HT-29 (cell line): ENCODE measurements at regions not wholly inside any gene's neighbourhood (a gene's known extent, or its start where the extent isn't known, plus 50 kb on each side); places are given as distances from the start of the nearest gene placed in this dataset.
"Not testable (repeated sequence)": the region's sequence is repeated elsewhere in the genome, so short reads cannot be mapped to it uniquely, and the experiment has no call there.

Source experiments
- DNase-seq: peaks from one replicate; pipeline ENCODE4 v3.0.0-alpha.2; 2015; ENCODE audit warnings: low spot score

- no peak for DNase-seq
Observed at GRCh38 chr9:88596376-88596775, 61.4 kb downstream of the NXNL2 start.

GRCh38 chr9:88604836-88605511 lies 70.0 kb downstream of the NXNL2 start:
- DNase-seq = no peak

DNA sequence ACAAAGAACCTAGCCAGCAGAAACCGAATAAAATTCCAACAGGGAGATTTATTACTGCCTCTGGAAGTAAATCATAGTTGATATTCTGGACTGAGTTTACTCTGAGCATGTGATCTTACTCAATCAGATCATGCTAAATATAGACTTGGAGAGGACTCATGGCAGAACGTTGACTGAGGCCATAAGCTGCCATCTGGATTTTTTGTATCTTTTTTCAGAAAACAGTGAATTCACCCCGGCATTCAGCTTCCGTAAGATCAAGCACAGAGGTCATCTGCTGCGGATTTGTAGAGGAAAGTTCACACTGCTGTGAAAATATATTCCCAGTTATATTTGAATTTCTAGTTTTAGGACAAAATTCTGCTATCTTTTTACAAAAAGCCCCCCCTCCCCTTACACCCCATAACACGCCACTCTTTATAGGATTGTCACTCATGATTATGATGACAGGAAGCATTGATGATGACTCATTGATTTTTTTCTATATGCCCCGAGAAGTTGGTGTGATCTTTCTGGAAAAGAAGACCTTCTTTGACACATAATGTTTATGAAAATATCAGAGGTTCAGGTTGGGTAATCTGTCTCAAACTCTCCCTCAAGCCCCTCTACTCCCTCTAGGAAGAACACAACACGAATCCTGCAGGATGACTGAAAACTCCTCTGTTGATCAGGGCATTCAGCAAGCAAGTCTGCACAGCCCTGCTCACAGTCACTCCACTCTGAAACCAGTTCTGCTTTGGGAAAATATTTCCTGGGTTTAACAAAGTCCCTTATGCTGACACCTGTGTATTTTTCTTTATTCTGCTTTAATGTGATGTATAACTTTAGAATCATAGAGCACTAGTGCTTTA lies 70.8 kb downstream of the NXNL2 start:
- no peak for DNase-seq

GRCh38 chr9:88614359-88614758 lies 79.4 kb downstream of the NXNL2 start:
- no peak for DNase-seq

GRCh38 chr9:88623698-88624097 lies 88.7 kb downstream of the NXNL2 start:
- no peak for DNase-seq

- no peak for DNase-seq
Observed at GRCh38 chr9:88628114-88628513, 93.1 kb downstream of the NXNL2 start.

DNA sequence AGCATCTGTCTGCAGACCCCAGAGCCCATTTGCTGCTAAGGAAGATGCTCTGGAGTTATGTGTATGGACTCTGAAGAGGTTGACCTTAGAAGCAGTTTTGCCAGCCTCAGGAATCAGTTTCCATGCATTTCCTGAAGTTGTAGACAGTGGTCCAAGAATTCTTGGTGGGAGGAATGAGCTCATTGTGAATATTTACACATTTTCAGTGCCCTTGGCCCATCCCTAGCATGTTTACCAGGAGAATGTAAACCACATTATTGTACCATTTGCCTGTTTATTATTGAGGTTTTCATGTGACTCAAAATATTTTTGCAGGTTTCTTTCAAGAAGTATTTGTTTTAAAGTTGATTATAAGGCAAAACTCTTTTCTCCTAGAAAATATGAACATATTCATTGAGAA lies 93.8 kb downstream of the NXNL2 start:
- DNase-seq = no peak

DNA sequence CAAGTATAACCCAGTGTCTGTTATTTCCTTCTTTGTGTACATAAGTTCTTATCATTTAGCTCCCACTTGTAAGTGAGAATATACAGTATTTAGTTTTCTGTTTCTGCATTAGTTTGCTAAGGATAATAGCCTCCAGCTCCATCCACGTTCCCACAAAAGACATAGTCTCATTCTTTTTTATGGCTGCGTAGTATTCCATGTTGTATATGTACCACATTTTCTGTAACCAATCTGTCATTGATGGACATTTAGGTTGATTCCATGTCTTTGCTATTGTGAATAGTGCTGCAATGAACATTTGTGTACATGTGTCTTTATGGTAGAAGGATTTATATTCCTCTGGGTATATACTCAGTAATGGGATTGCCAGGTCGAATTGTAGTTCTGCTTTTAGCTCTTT lies 95.6 kb downstream of the NXNL2 start:
- not testable (repeated sequence) for DNase-seq

GRCh38 chr9:88635151-88635550 lies 100.2 kb downstream of the NXNL2 start:
- no peak for DNase-seq

DNA sequence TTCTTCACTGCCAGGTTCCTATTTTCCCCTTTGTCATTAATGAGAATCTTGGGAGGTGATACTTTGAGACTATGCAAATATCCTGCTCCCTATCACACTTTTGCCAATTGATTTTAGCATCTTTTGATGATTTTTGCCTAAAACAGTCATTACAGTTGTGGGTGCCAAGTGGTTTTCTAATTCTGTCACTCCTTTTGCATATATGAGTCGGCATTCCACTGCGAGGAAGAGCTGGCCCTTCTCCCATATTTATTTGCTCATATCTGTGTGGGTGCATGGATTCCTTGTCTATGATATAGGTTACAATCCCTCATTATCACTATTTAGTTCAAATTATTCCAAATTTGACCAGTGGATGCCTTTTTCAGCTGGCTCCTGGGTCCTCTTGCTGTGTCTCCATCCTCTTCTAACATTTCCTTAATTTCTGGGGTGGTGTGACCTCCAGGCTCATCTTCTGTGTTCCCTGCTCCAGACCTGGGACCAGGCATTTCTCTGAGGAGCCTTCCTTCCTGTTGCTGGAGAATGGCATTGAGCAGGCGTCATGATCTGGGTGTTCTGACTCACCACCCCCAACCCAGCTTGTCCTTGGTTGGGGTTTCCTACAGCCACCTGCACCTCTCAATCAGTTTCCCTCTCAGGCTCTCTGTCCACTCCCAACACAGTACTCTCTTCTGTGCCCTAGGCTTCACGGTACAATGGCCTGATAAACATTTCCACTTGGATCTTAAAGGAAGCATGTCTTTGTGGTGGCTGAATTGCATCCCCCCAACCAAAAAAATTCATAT lies 106.7 kb downstream of the NXNL2 start:
- DNase-seq = no peak

DNA sequence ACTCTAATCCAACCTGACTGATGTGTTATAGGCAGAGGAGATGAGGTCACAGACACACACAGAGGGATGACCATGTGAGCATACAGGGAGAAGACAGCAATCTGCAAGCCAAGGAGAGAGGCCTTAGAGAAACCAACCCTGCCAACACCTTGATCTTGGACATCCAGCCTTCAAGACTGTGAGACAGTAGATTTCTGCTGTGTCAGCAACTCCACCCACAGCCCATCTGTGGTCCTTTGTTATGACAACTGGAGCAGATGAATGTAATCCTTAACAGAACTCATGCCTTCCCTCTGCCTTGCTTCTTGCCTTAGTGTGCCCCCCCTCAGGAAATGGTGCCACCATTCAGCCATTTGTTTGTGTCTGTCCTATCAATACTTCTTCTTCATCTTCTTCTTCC lies 107.4 kb downstream of the NXNL2 start:
- no peak for DNase-seq

DNA sequence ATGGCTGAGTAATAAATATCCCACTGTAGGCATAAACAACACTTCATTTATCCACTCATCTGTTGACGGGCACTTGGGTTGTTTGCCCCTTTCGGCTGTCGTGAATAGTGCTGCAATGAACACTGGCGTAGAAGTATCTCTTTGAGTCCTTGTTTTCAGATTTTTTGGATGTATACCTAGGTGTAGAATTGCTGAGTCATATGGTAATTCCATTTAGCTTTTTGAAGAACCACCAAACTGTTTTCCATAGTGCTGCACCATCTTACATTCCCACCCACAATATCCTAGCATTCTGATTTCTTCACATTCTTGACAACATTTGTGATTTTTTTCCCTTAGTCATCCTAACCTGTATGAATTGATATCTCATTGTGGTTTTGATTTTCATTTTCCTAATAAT lies 109.0 kb downstream of the NXNL2 start:
- DNase-seq = no peak

DNA sequence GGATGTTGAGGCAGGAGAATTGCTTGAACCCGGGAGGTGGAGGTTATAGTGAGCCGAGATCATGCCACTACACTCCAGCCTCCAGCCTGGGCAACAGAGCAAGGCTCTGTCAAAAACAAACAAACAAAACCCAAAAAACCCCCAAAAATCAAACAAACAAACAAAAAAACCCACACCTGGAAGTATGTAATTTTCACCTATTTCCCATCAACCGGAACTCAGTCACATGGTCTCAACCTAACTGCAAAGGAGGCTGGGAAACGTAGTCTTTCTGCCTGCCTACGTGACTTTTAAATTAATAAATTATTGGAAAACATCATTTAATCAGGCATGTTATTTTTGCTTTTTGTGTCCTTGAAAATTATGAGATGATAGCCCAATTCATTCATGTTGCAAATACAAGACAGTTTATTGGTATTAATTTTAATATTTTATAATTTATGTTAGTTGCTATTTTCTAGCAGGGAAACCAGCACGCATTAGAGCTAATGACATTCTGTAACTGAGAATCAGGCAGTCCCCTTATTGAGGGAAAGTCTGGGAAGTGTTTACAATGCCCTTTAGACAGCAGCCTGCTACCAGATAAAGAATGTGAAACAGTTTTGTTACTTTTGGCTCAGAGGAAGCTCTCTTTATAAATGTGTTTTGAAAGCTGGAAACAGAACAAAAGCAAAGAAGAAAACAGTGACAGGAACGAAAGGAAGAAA lies 110.3 kb downstream of the NXNL2 start:
- DNase-seq = no peak

DNA sequence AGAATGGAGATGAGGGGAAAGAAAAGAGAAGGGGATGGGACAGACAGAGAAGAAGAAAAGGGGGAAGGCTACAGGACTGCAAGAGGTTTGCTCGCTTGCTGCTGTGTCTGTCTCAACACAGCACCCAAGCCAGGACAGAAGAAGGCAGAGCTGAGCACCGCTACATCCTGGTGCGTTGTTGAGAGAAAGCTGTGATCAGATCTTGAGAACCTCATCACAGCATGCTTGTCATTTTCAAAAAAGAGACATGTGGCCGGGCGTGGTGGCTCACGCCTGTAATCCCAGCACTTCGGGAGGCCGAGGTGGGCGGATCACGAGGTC lies 110.9 kb downstream of the NXNL2 start:
- DNase-seq = no peak

DNA sequence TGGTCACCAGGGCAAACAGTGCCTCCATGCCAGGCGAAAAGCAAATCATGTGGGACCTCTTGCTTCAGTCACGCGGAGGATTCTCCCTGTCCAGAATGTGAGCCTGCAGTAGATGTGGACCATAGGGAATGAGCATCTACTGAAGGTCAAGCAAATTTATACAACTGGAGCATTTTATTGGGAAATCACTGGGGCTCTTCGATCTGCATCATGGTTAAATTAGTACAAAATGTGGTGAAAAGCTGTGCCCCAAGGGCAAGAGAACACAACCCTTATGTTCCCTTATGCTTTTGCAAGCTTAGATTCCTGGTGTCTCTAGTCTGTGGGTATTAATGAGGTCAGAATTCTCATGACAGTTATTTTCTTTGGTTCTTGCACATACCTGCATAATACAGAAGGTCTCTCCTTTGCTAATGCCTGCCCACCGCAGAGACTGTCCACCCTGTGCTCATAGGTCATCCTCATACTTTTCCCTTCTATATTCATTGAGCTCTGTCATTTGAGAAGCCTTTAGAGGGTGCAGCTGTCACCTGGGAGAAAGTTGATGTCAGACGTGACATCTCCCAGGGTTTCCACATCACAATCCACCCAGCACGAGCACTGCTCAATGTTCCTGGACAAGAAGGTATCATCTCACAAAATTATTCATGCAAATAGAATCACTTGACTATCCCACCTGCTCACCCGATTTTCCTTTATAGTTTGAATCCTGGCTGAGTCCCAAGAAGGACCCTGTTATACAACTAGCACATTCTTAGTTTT lies 111.7 kb downstream of the NXNL2 start:
- DNase-seq = no peak

GRCh38 chr9:88651682-88652633 lies 117.0 kb downstream of the NXNL2 start:
- no peak for DNase-seq

GRCh38 chr9:88652876-88653275 lies 117.9 kb downstream of the NXNL2 start:
- DNase-seq = no peak

GRCh38 chr9:88653406-88653805 lies 118.4 kb downstream of the NXNL2 start:
- DNase-seq = no peak

- DNase-seq = no peak
Observed at GRCh38 chr9:88653911-88654310, 118.9 kb downstream of the NXNL2 start.

GRCh38 chr9:88657893-88658292 lies 122.9 kb downstream of the NXNL2 start:
- DNase-seq = no peak
